Neural crest cell (in vitro differentiated cells): ENCODE measurements at regions not wholly inside any gene's neighbourhood (a gene's known extent, or its start where the extent isn't known, plus 50 kb on each side); places are given as distances from the start of the nearest gene placed in this dataset.

Experiments
- DNase-seq: peaks from one replicate; pipeline ENCODE4 v3.0.0; 2021; ENCODE audit warnings: low read depth, mixed read lengths, low spot score
- H3K27ac Mint-ChIP-seq: one replicate; pipeline ENCODE4 v1.8.0; 2021; ENCODE audit warnings: mild to moderate bottlenecking, mixed read lengths; ENCODE audit not compliant: unreplicated experiment
- H3K27me3 Mint-ChIP-seq: 2 replicates; pipeline ENCODE4 v1.8.0; 2021; ENCODE audit warnings: low read depth, mild to moderate bottlenecking, mixed read lengths
- H3K36me3 Mint-ChIP-seq: 2 replicates; pipeline ENCODE4 v1.8.0; 2021; ENCODE audit warnings: low read depth, mild to moderate bottlenecking, mixed read lengths
- H3K4me1 Mint-ChIP-seq: 2 replicates; pipeline ENCODE4 v1.8.0; 2021; ENCODE audit warnings: mixed read lengths
- H3K4me3 Mint-ChIP-seq: one replicate; pipeline ENCODE4 v1.8.0; 2021; ENCODE audit warnings: mild to moderate bottlenecking, mixed read lengths
- H3K9me3 Mint-ChIP-seq: 2 replicates; pipeline ENCODE4 v1.8.0; 2021; ENCODE audit warnings: mixed read lengths
- TF ChIP-seq, protein P1 (sequence below): fragments of 200-600 bp; sonication (generic); conservative IDR thresholded peaks from 2 replicates; pipeline ENCODE4 v1.5.0; 2021; ENCODE audit warnings: antibody characterized with exemption, mild to moderate bottlenecking

DNA sequence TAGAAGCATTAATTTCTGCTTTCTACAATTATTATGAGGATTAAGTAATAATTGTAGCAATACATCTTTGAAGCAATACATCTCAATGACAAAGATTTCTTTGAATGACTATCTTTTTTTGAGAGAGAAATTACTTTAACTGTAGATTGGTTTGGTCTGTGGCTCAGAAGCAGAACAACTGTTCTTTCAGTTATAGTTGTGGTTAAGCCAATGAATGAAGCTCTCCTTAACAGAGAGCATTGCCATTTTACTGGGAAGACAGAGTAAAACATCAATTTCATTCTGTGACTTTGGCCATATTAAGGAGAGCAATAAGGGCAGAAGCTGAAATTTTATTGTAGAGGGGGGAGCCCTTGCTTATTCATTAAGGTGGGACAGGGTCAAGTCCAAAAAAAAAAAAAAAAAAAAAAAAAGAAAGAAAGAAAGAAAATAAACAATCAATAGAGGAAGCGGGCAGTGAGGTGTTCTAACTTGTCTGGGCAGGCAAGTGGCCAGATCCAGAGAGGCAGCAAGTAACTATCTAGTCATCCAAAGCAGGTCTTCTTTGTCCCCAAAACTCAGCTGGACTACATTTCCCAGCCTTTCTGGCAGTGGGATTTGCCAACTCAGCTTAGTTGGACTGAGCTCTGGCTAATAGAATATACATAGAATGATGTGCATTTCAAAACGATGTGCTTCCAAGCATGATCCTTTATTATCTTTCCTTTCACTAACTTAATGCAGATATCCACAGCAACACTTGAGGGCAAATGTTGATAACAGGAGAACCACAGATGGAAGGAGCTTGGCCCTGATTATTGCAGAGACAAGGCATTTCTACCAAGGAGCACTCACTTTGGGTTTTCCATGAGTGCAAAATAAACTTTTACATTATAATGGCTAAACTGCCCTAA is 462.7 kb upstream of the CDH20 start:
- no peaks in the 10 kb centered on the region for H3K36me3 Mint-ChIP-seq
- no peaks in the 10 kb centered on the region for H3K4me1 Mint-ChIP-seq
- no peaks in the 10 kb centered on the region for H3K9me3 Mint-ChIP-seq
- H3K4me3 Mint-ChIP-seq = no peak overlapping the region
- H3K27me3 Mint-ChIP-seq = peaks cover 7% of the 10 kb centered on the region
- TF ChIP-seq, protein P1, sequence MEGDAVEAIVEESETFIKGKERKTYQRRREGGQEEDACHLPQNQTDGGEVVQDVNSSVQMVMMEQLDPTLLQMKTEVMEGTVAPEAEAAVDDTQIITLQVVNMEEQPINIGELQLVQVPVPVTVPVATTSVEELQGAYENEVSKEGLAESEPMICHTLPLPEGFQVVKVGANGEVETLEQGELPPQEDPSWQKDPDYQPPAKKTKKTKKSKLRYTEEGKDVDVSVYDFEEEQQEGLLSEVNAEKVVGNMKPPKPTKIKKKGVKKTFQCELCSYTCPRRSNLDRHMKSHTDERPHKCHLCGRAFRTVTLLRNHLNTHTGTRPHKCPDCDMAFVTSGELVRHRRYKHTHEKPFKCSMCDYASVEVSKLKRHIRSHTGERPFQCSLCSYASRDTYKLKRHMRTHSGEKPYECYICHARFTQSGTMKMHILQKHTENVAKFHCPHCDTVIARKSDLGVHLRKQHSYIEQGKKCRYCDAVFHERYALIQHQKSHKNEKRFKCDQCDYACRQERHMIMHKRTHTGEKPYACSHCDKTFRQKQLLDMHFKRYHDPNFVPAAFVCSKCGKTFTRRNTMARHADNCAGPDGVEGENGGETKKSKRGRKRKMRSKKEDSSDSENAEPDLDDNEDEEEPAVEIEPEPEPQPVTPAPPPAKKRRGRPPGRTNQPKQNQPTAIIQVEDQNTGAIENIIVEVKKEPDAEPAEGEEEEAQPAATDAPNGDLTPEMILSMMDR = no peak
- H3K27ac Mint-ChIP-seq = no peak overlapping the region
- no peak for DNase-seq

DNA sequence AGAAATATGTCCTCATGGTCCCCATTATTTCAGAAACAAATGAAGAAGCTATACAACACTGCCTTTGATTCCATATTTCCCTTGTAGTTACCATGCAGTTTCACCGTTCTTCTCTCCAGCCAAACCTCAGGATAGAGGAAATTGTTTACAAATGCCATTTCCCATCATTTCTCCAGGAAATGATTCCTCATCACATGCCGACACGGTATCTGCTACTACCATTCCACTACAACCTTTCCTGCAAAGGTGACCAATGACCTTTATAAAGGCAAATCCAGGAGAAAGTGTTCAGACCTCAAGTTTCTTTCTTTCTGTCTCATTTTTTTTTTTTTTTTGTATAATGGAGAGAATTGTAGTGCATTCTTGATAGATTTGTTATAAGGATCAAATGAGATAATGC is 460.8 kb upstream of the CDH20 start:
- Mint-ChIP-seq H3K4me1 (no peaks in the 10 kb centered on the region), H3K9me3 (no peaks in the 10 kb centered on the region), H3K27ac (no peak overlapping the region), H3K4me3 (no peak overlapping the region), H3K36me3 (no peaks in the 10 kb centered on the region), H3K27me3 (peaks cover 7% of the 10 kb centered on the region)
- no peak for DNase-seq
- TF ChIP-seq, protein P1 = no peak

- TF ChIP-seq, protein P1 = no peak
- no peak overlapping the region for H3K27ac Mint-ChIP-seq
- H3K4me3 Mint-ChIP-seq = no peak overlapping the region
- no peaks in the 10 kb centered on the region for H3K4me1 Mint-ChIP-seq
- no peak for DNase-seq
- H3K9me3 Mint-ChIP-seq = no peaks in the 10 kb centered on the region
- H3K27me3 Mint-ChIP-seq = peaks cover 6% of the 10 kb centered on the region
- no peaks in the 10 kb centered on the region for H3K36me3 Mint-ChIP-seq
Observed at GRCh38 chr18:60873708-60874107, 459.5 kb upstream of the CDH20 start.

GRCh38 chr18:60875957-60876507 is 457.2 kb upstream of the CDH20 start:
- Mint-ChIP-seq H3K9me3 (no peaks in the 10 kb centered on the region), H3K4me1 (no peaks in the 10 kb centered on the region), H3K27me3 (peaks cover 5% of the 10 kb centered on the region), H3K36me3 (no peaks in the 10 kb centered on the region), H3K27ac (no peak overlapping the region), H3K4me3 (no peak overlapping the region)
- no peak for DNase-seq
- TF ChIP-seq, protein P1 = no peak

DNA sequence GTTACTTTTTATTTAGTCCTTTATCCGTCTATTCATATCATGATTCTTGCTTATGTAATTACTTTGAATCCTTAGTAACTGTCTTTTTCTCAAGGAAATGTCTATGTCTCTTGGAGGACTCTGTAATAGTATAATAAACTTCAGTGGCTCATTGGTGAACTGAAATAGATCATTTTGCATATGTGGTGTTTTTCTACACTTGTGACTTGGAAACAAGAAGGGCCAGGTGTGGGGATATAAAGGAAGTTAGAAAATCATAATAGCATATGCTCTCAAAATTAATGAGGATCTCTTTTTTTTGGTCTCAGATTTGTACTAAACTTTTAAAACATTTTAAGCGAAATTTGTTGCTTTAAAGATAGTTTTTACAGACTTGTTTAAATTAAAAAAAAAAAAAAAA is 453.0 kb upstream of the CDH20 start:
- H3K27me3 Mint-ChIP-seq = no peaks in the 10 kb centered on the region
- H3K27ac Mint-ChIP-seq = no peak overlapping the region
- H3K4me1 Mint-ChIP-seq = no peaks in the 10 kb centered on the region
- TF ChIP-seq, protein P1 = no peak
- H3K9me3 Mint-ChIP-seq = no peaks in the 10 kb centered on the region
- no peak for DNase-seq
- H3K36me3 Mint-ChIP-seq = no peaks in the 10 kb centered on the region
- no peak overlapping the region for H3K4me3 Mint-ChIP-seq
